Adrenal gland (tissue), 9 donors: ENCODE measurements at regions not wholly inside any gene's neighbourhood (a gene's known extent, or its start where the extent isn't known, plus 50 kb on each side); places are given as distances from the start of the nearest gene placed in this dataset.

Source experiments
- DNase-seq, 7 donors: peaks; one replicate each; pipeline ENCODE4 v3.0.0-alpha.2; 2019 to 2020
- H3K27ac ChIP-seq, 5 donors: fragments of 200-600 bp; sonication (generic) in 4 of 5; 1 replicate in 3 of 5; 2 replicates in 2 of 5; pipeline versions ENCODE4 v1.5.1 to v1.8.0; 2016 to 2020; ENCODE audit warnings: mild to moderate bottlenecking in 1 of 5
- H3K27me3 ChIP-seq: fragments of 200-600 bp; 2 replicates; pipeline ENCODE4 v1.8.0; 2021
- H3K36me3 ChIP-seq, 2 donors: fragments of 200-600 bp; replicated peaks in 1 of 2; 1 replicate in 1 of 2; 2 replicates in 1 of 2; pipeline versions ENCODE4 v1.5.1 to v1.8.0; 2018 to 2022
- H3K4me1 ChIP-seq, 2 donors: fragments of 200-600 bp; replicated peaks in 1 of 2; 1 replicate in 1 of 2; 2 replicates in 1 of 2; pipeline versions ENCODE4 v1.5.1 to v1.8.0; 2018 to 2021
- H3K4me3 ChIP-seq, 4 donors: fragments of 200-600 bp; sonication (generic) in 3 of 4; one replicate each; pipeline ENCODE4 v1.5.1; 2016 to 2018
- H3K9me3 ChIP-seq, 3 donors: fragments of 200-600 bp; sonication (generic) in 1 of 3; replicated peaks in 1 of 3; 1 replicate in 2 of 3; 2 replicates in 1 of 3; pipeline versions ENCODE4 v1.5.1 to v1.8.0; 2016 to 2021
- CTCF ChIP-seq, 6 experiments: fragments of 450-650 bp in 4 of 6; fragments of 200-600 bp in 2 of 6; sonication (generic) in 1 of 6; IDR thresholded peaks; 1 replicate in 5 of 6; 2 replicates in 1 of 6; pipeline versions ENCODE4 v1.5.1 to v1.8.0; 2016 to 2021; ENCODE audit warnings: antibody characterized with exemption in 6 of 6, mild to moderate bottlenecking in 2 of 6, moderate library complexity in 1 of 6
- POLR2A ChIP-seq, 2 donors: fragments of 450-650 bp; IDR thresholded peaks; one replicate each; pipeline ENCODE4 v1.6.1; 2017; ENCODE audit warnings: antibody characterized with exemption in 2 of 2, mild to moderate bottlenecking in 2 of 2, moderate library complexity in 1 of 2
- WGBS, 4 donors: extraction: QIAGEN DNeasy Blood & Tissue Kit in 2 of 4; methylation state at CpG; one replicate each; pipeline versions ENCODE4 v1.1.5 to v1.1.7; 2013 to 2017; 5-methylcytosine and 5-hydroxymethylcytosine counted together
- intact Hi-C, 2 donors: fragments of 100-400 bp; cut with DNase I; formaldehyde crosslinking; loops; one replicate each; pipeline versions ENCODE4 v1.14.1 to v1.15.0; 2022 to 2023
- small RNA-seq, 2 donors: library from RNA; depleted of rRNA; stranded (forward); fragments of <200 nt; gene quantifications; one replicate each; pipeline ENCODE3, GENCODE V24; 2016
- donor health status: healthy with polysubstance abuse.
- donor health status: Bipolar disorder and iron deficiency.
- donor health status: DM: yes; HTN: yes; CAD: no.
- donor health status: DM: no; HTN: no; CAD: no.
- donor health status: DM: no; HTN: no; CAD: no.

GRCh38 chr18:67581178-67581577 lies 64.7 kb upstream of the DSEL start:
- intact Hi-C loops = no loop called here
- no peak for DNase-seq
- Histone ChIP-seq H3K4me3 (no peak overlapping the region), H3K9me3 (no peaks in the 10 kb centered on the region), H3K36me3 (no peaks in the 10 kb centered on the region), H3K27ac (no peak overlapping the region), H3K4me1 (no peaks in the 10 kb centered on the region), H3K27me3 (no peaks in the 10 kb centered on the region)
- no peak for TF ChIP-seq POLR2A (IDR thresholded peaks at IDR 0.05)
- TF ChIP-seq CTCF (IDR thresholded peaks at IDR 0.05) = no peak
- 78 to 88% (median 81%) methylated on average over 2 of the region's 2 CpGs for WGBS, 4 donors

GRCh38 chr18:67577386-67577785 lies 60.9 kb upstream of the DSEL start:
- H3K27me3 ChIP-seq = no peaks in the 10 kb centered on the region
- H3K27ac ChIP-seq = no peak overlapping the region
- intact Hi-C loops = no loop called here
- H3K4me3 ChIP-seq = no peak overlapping the region
- no peak for DNase-seq
- no peaks in the 10 kb centered on the region for H3K4me1 ChIP-seq
- TF ChIP-seq CTCF (IDR thresholded peaks at IDR 0.05) = no peak
- no peak for TF ChIP-seq POLR2A (IDR thresholded peaks at IDR 0.05)
- H3K9me3 ChIP-seq = no peaks in the 10 kb centered on the region
- no peaks in the 10 kb centered on the region for H3K36me3 ChIP-seq

- no peaks in the 10 kb centered on the region for H3K4me1 ChIP-seq
- no peak overlapping the region for H3K27ac ChIP-seq
- no peaks in the 10 kb centered on the region for H3K9me3 ChIP-seq
- intact Hi-C loops = no loop called here
- 71 to 91% (median 78%) methylated on average over 3 of the region's 3 CpGs for WGBS, 4 donors
- TF ChIP-seq CTCF (IDR thresholded peaks at IDR 0.05) (no peak), POLR2A (IDR thresholded peaks at IDR 0.05) (no peak)
- DNase-seq = no peak
- H3K27me3 ChIP-seq = no peaks in the 10 kb centered on the region
- H3K36me3 ChIP-seq = no peaks in the 10 kb centered on the region
- H3K4me3 ChIP-seq = no peak overlapping the region
Observed at GRCh38 chr18:67574749-67575148, 58.2 kb upstream of the DSEL start.

- no peak for DNase-seq
- no peak overlapping the region for H3K27ac ChIP-seq
Observed at GRCh38 chr18:67568166-67568565, 51.6 kb upstream of the DSEL start.

More at GRCh38 chr18:67568166-67568565, 51.6 kb upstream of the DSEL start:
- Histone ChIP-seq H3K4me3 (no peak overlapping the region), H3K9me3 (no peaks in the 10 kb centered on the region), H3K4me1 (no peaks in the 10 kb centered on the region), H3K27me3 (no peaks in the 10 kb centered on the region), H3K36me3 (no peaks in the 10 kb centered on the region)
- no peak for TF ChIP-seq CTCF (IDR thresholded peaks at IDR 0.05)
- no peak for TF ChIP-seq POLR2A (IDR thresholded peaks at IDR 0.05)
- 76 to 84% (median 79%) methylated on average over 2 of the region's 2 CpGs for WGBS, 4 donors
- intact Hi-C loops = no loop called here

Small RNAs in the stretch of these regions (small RNA-seq; reads per million reads assigned to genes)
- 0 reads per million in 2 donors for gene AC067819.1
